ENCODE measurements at regions not wholly inside any gene's neighbourhood (a gene's known extent, or its start where the extent isn't known, plus 50 kb on each side); places are given as distances from the start of the nearest gene placed in this dataset.

- peaks cover 5% of the 10 kb centered on the region in 2 donors for H3K9me3 ChIP-seq (replicated peaks in 1 of 2; ENCODE audit: control insufficient read depth in 1 of 2, insufficient read depth in 1 of 2, low read length in 2 of 2)
- H3K36me3 Mint-ChIP-seq: no peaks in the 10 kb centered on the region
- H3K27ac ChIP-seq (ENCODE audit: low read depth in 1 of 2, low read length in 2 of 2): no peak overlapping the region
- DNase-seq: no peak
- H3K36me3 ChIP-seq (replicated peaks in 1 of 2; ENCODE audit: control insufficient read depth in 1 of 2, insufficient read depth in 2 of 2, low read length in 2 of 2): no peaks in the 10 kb centered on the region
- peaks cover 4% of the 10 kb centered on the region for H3K4me1 Mint-ChIP-seq
- no peaks in the 10 kb centered on the region for H3K4me1 ChIP-seq (ENCODE audit: control insufficient read depth in 1 of 2, insufficient read depth in 2 of 2, low read length in 2 of 2)
- H3K4me3 Mint-ChIP-seq: no peak overlapping the region
- no peaks in the 10 kb centered on the region for H4K20me1 ChIP-seq (ENCODE audit: insufficient read depth, low read length)
- H3K9ac ChIP-seq (ENCODE audit: insufficient read depth, low read length, poor library complexity, severe bottlenecking): no peak overlapping the region
- no peak overlapping the region for H3K27ac Mint-ChIP-seq
- no peaks in the 10 kb centered on the region for H3K79me2 ChIP-seq (ENCODE audit: insufficient read depth, low read length)
- WGBS (ENCODE audit: insufficient coverage): no CpG with 5 or more reads among the region's 3 CpGs
- intact Hi-C loops (cut with micrococcal nuclease): no loop called here
- no peak overlapping the region for H2AFZ ChIP-seq (ENCODE audit: insufficient read depth, low read depth, low read length, poor library complexity, severe bottlenecking)
- peaks cover 0 to 2% of the 10 kb centered on the region in 2 donors for H3K27me3 ChIP-seq (ENCODE audit: control insufficient read depth in 2 of 2, insufficient read depth in 2 of 2, low read length in 2 of 2)
- no peak overlapping the region for H3K4me3 ChIP-seq (replicated peaks in 1 of 3; ENCODE audit: low read depth in 2 of 3, low read length in 3 of 3)
- TF ChIP-seq CTCF (IDR thresholded peaks at IDR 0.05): no peak
- H3K4me2 ChIP-seq (replicated peaks; ENCODE audit: extremely low read depth, low read length, poor library complexity, severe bottlenecking): no peak overlapping the region
- peaks cover 0 to 2% (median 0%) of the 10 kb centered on the region in 3 donors for H3K27me3 Mint-ChIP-seq (ENCODE audit: low read depth in 3 of 3)
- peaks cover 6 to 25% (median 18%) of the 10 kb centered on the region in 7 donors for H3K9me3 Mint-ChIP-seq
These were observed 114.8 kb upstream of the RASEF start for GRCh38 chr9:83177747-83178146.

DNA sequence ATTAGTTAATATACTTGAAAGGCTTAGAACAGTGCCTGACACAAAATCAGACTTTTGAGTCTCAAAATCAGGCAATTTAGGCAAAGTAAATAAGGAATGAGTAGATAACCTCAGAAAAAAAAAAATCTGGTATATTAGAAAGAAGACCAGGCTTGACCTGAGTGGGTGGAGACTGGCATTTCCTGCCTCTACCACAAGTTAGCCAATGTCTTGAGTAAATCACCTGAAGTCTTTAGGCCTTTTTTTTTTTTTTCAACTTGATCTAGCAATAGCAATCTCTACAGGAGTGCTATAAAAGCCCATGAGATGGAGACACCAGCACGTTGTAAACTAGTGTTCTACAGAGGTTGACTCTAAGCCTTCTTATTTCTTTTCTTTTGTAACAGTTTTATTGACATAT, 104.2 kb upstream of the RASEF start:
- H3K36me3 ChIP-seq (replicated peaks in 1 of 2; ENCODE audit: control insufficient read depth in 1 of 2, insufficient read depth in 2 of 2, low read length in 2 of 2): no peaks in the 10 kb centered on the region
- Mint-ChIP-seq H3K9me3 (peaks cover 0 to 8% (median 0%) of the 10 kb centered on the region in 7 donors), H3K4me3 (no peak overlapping the region), H3K27me3 (ENCODE audit: low read depth in 3 of 3) (peaks cover 1 to 3% (median 2%) of the 10 kb centered on the region in 3 donors), H3K4me1 (no peaks in the 10 kb centered on the region), H3K36me3 (no peaks in the 10 kb centered on the region), H3K27ac (no peak overlapping the region)
- TF ChIP-seq CTCF (IDR thresholded peaks at IDR 0.05): no peak
- H3K9ac ChIP-seq (ENCODE audit: insufficient read depth, low read length, poor library complexity, severe bottlenecking): no peak overlapping the region
- H2AFZ ChIP-seq (ENCODE audit: insufficient read depth, low read depth, low read length, poor library complexity, severe bottlenecking): no peak overlapping the region
- no peaks in the 10 kb centered on the region for H3K4me1 ChIP-seq (ENCODE audit: control insufficient read depth in 1 of 2, insufficient read depth in 2 of 2, low read length in 2 of 2)
- intact Hi-C loops (cut with micrococcal nuclease): no loop called here
- H3K79me2 ChIP-seq (ENCODE audit: insufficient read depth, low read length): no peaks in the 10 kb centered on the region
- no peaks in the 10 kb centered on the region for H4K20me1 ChIP-seq (ENCODE audit: insufficient read depth, low read length)
- H3K27me3 ChIP-seq (ENCODE audit: control insufficient read depth in 2 of 2, insufficient read depth in 2 of 2, low read length in 2 of 2): no peaks in the 10 kb centered on the region
- no peak overlapping the region for H3K4me2 ChIP-seq (replicated peaks; ENCODE audit: extremely low read depth, low read length, poor library complexity, severe bottlenecking)
- no peak overlapping the region for H3K4me3 ChIP-seq (replicated peaks in 1 of 3; ENCODE audit: low read depth in 2 of 3, low read length in 3 of 3)
- no CpG with 5 or more reads among the region's 1 CpG for WGBS (ENCODE audit: insufficient coverage)
- H3K9me3 ChIP-seq (replicated peaks in 1 of 2; ENCODE audit: control insufficient read depth in 1 of 2, insufficient read depth in 1 of 2, low read length in 2 of 2): no peaks in the 10 kb centered on the region
- no peak overlapping the region for H3K27ac ChIP-seq (ENCODE audit: low read depth in 1 of 2, low read length in 2 of 2)
- DNase-seq: no peak

Measured in CD14-positive monocyte (primary cell).